ENCODE measurements at regions not wholly inside any gene's neighbourhood (a gene's known extent, or its start where the extent isn't known, plus 50 kb on each side); places are given as distances from the start of the nearest gene placed in this dataset.
"Not testable (repeated sequence)": the region's sequence is repeated elsewhere in the genome, so short reads cannot be mapped to it uniquely, and the experiment has no call there.

DNA sequence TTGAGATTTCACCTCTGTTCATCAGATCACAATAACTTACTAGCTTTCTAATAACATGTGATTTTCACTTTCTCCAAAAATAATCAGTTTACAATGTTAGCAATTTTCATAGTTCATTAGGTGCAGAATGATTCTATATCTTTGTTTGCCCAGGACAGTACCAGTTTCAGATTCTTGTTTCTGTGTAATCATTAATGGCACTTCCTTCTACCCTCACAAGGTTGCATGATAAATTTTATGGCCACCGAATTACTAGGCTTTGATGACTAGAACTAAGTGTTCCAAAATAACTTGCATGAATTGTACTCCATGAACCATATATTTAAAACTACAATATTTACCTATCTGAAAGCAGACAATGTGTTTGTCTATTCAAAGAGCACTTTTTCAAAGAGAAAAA lies 442.3 kb downstream of the EPHA7 start:
- Mint-ChIP-seq H3K27ac (no peak overlapping the region), H3K4me3 (no peak overlapping the region), H3K27me3 (no peaks in the 10 kb centered on the region), H3K36me3 (ENCODE audit: insufficient read depth) (no peaks in the 10 kb centered on the region), H3K9me3 (peaks cover 7 to 14% of the 10 kb centered on the region in 2 donors), H3K4me1 (ENCODE audit: low read depth in 2 of 2) (no peaks in the 10 kb centered on the region)
- ATAC-seq (replicated peaks) = no peak
- DNase-seq = no peak

- H3K4me1 Mint-ChIP-seq (ENCODE audit: low read depth in 2 of 2) = no peaks in the 10 kb centered on the region
- H3K36me3 Mint-ChIP-seq (ENCODE audit: insufficient read depth) = no peaks in the 10 kb centered on the region
- H3K27me3 Mint-ChIP-seq = no peaks in the 10 kb centered on the region
- no peak overlapping the region for H3K4me3 Mint-ChIP-seq
- no peak overlapping the region for H3K27ac Mint-ChIP-seq
- H3K9me3 Mint-ChIP-seq = peaks cover 2 to 7% of the 10 kb centered on the region in 2 donors
- ATAC-seq (replicated peaks) = no peak
- DNase-seq = no peak
Observed at GRCh38 chr6:92967362-92967761, 452.0 kb downstream of the EPHA7 start.

- Mint-ChIP-seq H3K27me3 (no peaks in the 10 kb centered on the region), H3K27ac (no peak overlapping the region), H3K9me3 (peaks cover 7 to 29% of the 10 kb centered on the region in 2 donors), H3K36me3 (ENCODE audit: insufficient read depth) (no peaks in the 10 kb centered on the region), H3K4me3 (no peak overlapping the region), H3K4me1 (ENCODE audit: low read depth in 2 of 2) (no peaks in the 10 kb centered on the region)
- ATAC-seq (replicated peaks) (no peak), DNase-seq (no peak)
Observed at GRCh38 chr6:92962846-92963245, 456.5 kb downstream of the EPHA7 start.

DNA sequence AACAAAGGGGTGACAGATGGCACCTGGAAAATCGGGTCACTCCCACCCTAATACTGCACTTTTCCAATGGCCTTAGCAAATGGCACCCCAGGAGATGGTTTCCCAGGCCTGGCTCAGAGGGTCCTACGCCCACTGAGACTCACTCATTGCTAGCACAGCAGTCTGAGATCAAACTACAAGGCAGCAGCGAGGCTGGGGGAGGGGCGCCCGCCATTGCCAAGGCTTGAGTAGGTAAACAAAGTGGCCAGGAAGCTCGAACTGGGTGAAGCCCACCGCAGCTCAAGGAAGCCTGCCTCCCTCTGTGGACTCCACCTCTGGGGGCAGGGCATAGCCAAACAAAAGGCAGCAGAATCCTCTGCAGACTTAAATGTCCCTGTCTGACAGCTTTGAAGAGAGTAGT lies 467.2 kb downstream of the EPHA7 start:
- not testable (repeated sequence) for H3K36me3 Mint-ChIP-seq (ENCODE audit: insufficient read depth)

GRCh38 chr6:92945799-92946198 lies 473.6 kb downstream of the EPHA7 start:
- no peak overlapping the region for H3K27ac Mint-ChIP-seq
- H3K4me1 Mint-ChIP-seq (ENCODE audit: low read depth in 2 of 2) = no peaks in the 10 kb centered on the region
- ATAC-seq (replicated peaks) = no peak
- peaks cover 0 to 10% of the 10 kb centered on the region in 2 donors for H3K9me3 Mint-ChIP-seq
- no peak for DNase-seq
- H3K36me3 Mint-ChIP-seq (ENCODE audit: insufficient read depth) = peaks cover 2% of the 10 kb centered on the region
- no peaks in the 10 kb centered on the region for H3K27me3 Mint-ChIP-seq
- no peak overlapping the region for H3K4me3 Mint-ChIP-seq

More for the DNA sequence above, 467.2 kb downstream of the EPHA7 start:
- H3K27me3 Mint-ChIP-seq; DNase-seq; ATAC-seq (replicated peaks); H3K27ac Mint-ChIP-seq; H3K4me3 Mint-ChIP-seq; H3K4me1 Mint-ChIP-seq (ENCODE audit: low read depth in 2 of 2): not testable (repeated sequence)
- H3K9me3 Mint-ChIP-seq = peaks cover 4 to 16% of the 10 kb centered on the region in 2 donors

- no peak overlapping the region for H3K27ac Mint-ChIP-seq
- no peaks in the 10 kb centered on the region for H3K27me3 Mint-ChIP-seq
- no peaks in the 10 kb centered on the region for H3K4me1 Mint-ChIP-seq (ENCODE audit: low read depth in 2 of 2)
- no peaks in the 10 kb centered on the region for H3K36me3 Mint-ChIP-seq (ENCODE audit: insufficient read depth)
- no peak for DNase-seq
- ATAC-seq (replicated peaks) = no peak
- H3K4me3 Mint-ChIP-seq = no peak overlapping the region
- peaks cover 0 to 8% of the 10 kb centered on the region in 2 donors for H3K9me3 Mint-ChIP-seq
Observed at GRCh38 chr6:92944132-92944531, 475.2 kb downstream of the EPHA7 start.

GRCh38 chr6:92942549-92942948 lies 476.8 kb downstream of the EPHA7 start:
- Mint-ChIP-seq H3K4me1 (ENCODE audit: low read depth in 2 of 2) (no peaks in the 10 kb centered on the region), H3K9me3 (peaks cover 0 to 7% of the 10 kb centered on the region in 2 donors), H3K27me3 (no peaks in the 10 kb centered on the region), H3K4me3 (no peak overlapping the region), H3K36me3 (ENCODE audit: insufficient read depth) (no peaks in the 10 kb centered on the region), H3K27ac (no peak overlapping the region)
- ATAC-seq (replicated peaks) (no peak), DNase-seq (no peak)

- Mint-ChIP-seq H3K27ac (no peak overlapping the region), H3K4me3 (no peak overlapping the region), H3K27me3 (no peaks in the 10 kb centered on the region), H3K9me3 (peaks cover 2 to 6% of the 10 kb centered on the region in 2 donors), H3K4me1 (ENCODE audit: low read depth in 2 of 2) (no peaks in the 10 kb centered on the region), H3K36me3 (ENCODE audit: insufficient read depth) (no peaks in the 10 kb centered on the region)
- DNase-seq = no peak
- ATAC-seq (replicated peaks) = no peak
Observed at GRCh38 chr6:92934625-92935024, 484.7 kb downstream of the EPHA7 start.

DNA sequence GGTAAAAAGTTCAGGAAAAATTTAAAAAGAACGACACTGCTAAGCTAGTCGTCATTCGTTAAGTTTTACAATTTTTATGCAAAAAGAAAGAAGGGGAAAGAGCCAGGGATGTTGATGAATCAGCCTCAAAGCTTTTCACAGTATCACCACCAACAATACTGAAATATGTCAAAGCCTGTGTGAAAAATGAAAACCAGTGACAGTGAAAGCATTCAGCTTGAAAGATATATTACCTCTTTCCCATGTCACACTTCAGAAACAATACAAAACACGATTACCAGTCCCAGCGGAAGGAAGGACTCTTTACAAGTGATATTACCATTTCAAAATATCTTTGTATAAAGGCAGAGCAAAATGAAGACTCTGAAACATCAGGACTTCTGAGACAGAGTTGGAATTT lies 489.2 kb downstream of the EPHA7 start:
- no peaks in the 10 kb centered on the region for H3K36me3 Mint-ChIP-seq (ENCODE audit: insufficient read depth)
- no peak for ATAC-seq (replicated peaks)
- no peaks in the 10 kb centered on the region for H3K27me3 Mint-ChIP-seq

DNA sequence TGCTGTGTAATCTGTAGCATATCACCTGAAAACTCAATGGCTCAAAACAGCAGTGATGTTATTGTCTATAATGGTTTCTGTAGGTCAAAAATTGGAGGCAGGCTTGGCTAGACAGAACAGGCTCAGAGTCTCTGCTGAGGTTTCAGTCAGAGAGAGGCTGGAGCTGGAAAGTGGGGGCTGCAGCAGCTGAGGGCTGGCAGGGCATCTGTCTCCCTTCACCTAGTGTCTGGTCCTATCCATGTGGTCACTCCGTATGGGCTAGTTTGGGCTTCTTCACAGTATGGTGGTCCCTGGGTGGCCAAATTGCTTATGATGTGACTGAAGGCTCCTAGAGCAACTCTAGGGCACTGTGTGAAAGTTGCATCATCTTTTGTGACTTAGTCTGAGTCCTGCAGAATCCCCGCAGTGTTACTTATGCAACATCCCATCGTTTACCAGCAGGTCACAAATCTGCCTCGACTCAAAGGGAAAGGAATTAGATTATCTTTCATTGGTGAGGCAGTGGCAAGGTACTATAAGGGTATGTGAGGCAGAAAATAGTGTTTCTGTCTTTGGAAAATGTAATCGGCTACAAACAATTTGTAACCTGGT lies 497.0 kb downstream of the EPHA7 start:
- Mint-ChIP-seq H3K4me3 (no peak overlapping the region), H3K9me3 (peaks cover 2 to 8% of the 10 kb centered on the region in 2 donors), H3K4me1 (ENCODE audit: low read depth in 2 of 2) (no peaks in the 10 kb centered on the region), H3K36me3 (ENCODE audit: insufficient read depth) (no peaks in the 10 kb centered on the region), H3K27me3 (no peaks in the 10 kb centered on the region), H3K27ac (no peak overlapping the region)
- DNase-seq = no peak
- ATAC-seq (replicated peaks) = no peak

More for the DNA sequence above, 489.2 kb downstream of the EPHA7 start:
- Mint-ChIP-seq H3K4me1 (ENCODE audit: low read depth in 2 of 2) (no peaks in the 10 kb centered on the region), H3K9me3 (peaks cover 2 to 6% of the 10 kb centered on the region in 2 donors), H3K27ac (no peak overlapping the region), H3K4me3 (no peak overlapping the region)
- no peak for DNase-seq

GRCh38 chr6:92915466-92915865 lies 503.9 kb downstream of the EPHA7 start:
- Mint-ChIP-seq H3K9me3 (peaks cover 4 to 16% of the 10 kb centered on the region in 2 donors), H3K36me3 (ENCODE audit: insufficient read depth) (no peaks in the 10 kb centered on the region), H3K4me1 (ENCODE audit: low read depth in 2 of 2) (no peaks in the 10 kb centered on the region), H3K27me3 (no peaks in the 10 kb centered on the region), H3K27ac (no peak overlapping the region), H3K4me3 (no peak overlapping the region)
- no peak for ATAC-seq (replicated peaks)
- no peak for DNase-seq

- Mint-ChIP-seq H3K27me3 (no peaks in the 10 kb centered on the region), H3K27ac (no peak overlapping the region), H3K4me3 (no peak overlapping the region), H3K36me3 (ENCODE audit: insufficient read depth) (no peaks in the 10 kb centered on the region), H3K4me1 (ENCODE audit: low read depth in 2 of 2) (no peaks in the 10 kb centered on the region), H3K9me3 (peaks cover 7 to 15% of the 10 kb centered on the region in 2 donors)
- no peak for ATAC-seq (replicated peaks)
- no peak for DNase-seq
Observed at GRCh38 chr6:92911301-92911700, 508.1 kb downstream of the EPHA7 start.

DNA sequence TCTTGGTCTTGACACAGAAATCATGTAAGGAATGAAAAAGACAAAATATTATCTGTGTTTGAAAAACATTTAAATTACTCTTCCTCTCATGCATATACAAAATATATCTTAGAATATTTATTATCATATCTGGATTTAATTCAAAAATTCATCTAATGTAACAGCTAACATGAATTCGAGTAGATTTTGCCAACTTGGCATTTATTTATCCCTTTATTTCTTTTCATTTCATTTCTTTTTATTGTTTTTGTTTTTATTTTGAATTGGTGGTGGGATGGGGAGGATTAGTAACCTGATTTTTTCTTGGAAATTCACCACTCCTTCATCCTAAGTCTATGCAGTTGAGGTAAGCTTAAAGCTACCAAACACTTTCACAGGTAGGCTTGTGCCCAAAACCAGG lies 508.7 kb downstream of the EPHA7 start:
- Mint-ChIP-seq H3K4me1 (ENCODE audit: low read depth in 2 of 2) (no peaks in the 10 kb centered on the region), H3K27me3 (no peaks in the 10 kb centered on the region), H3K27ac (no peak overlapping the region), H3K9me3 (peaks cover 5 to 9% of the 10 kb centered on the region in 2 donors), H3K4me3 (no peak overlapping the region), H3K36me3 (ENCODE audit: insufficient read depth) (no peaks in the 10 kb centered on the region)
- no peak for DNase-seq
- no peak for ATAC-seq (replicated peaks)

- Mint-ChIP-seq H3K27me3 (no peaks in the 10 kb centered on the region), H3K36me3 (ENCODE audit: insufficient read depth) (no peaks in the 10 kb centered on the region), H3K4me3 (no peak overlapping the region), H3K4me1 (ENCODE audit: low read depth in 2 of 2) (no peaks in the 10 kb centered on the region), H3K27ac (no peak overlapping the region), H3K9me3 (peaks cover 0 to 7% of the 10 kb centered on the region in 2 donors)
- DNase-seq (no peak), ATAC-seq (replicated peaks) (no peak)
Observed at GRCh38 chr6:92906385-92906784, 513.0 kb downstream of the EPHA7 start.

DNA sequence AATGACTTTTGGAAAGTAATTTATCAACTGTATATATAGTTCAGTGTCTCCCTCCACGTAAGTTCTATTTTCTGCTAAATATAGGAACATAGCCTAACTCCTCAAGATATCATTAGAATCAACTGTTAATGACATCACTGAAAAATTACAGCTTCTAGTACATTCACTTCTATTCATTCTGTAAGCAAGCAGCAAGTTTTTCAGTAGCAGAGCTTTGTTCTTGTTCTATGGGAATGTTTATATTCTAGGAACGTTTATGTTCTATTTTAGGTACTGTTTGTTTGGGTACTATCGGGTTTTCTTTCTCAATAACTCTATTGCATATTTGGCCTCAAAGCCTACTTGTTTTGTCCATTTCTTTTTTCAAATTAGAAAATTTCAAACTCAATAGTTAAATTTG lies 525.6 kb downstream of the EPHA7 start:
- no peak for ATAC-seq (replicated peaks)
- Mint-ChIP-seq H3K27me3 (no peaks in the 10 kb centered on the region), H3K4me1 (ENCODE audit: low read depth in 2 of 2) (no peaks in the 10 kb centered on the region), H3K9me3 (peaks cover 2 to 7% of the 10 kb centered on the region in 2 donors), H3K4me3 (no peak overlapping the region), H3K36me3 (ENCODE audit: insufficient read depth) (no peaks in the 10 kb centered on the region), H3K27ac (no peak overlapping the region)
- no peak for DNase-seq

Measured in effector memory CD8-positive, alpha-beta T cell (primary cell).